A673 (cell line): ENCODE measurements at regions not wholly inside any gene's neighbourhood (a gene's known extent, or its start where the extent isn't known, plus 50 kb on each side); places are given as distances from the start of the nearest gene placed in this dataset.

Experiments
- BruUV-seq: library from RNA; stranded (reverse); fragments of 400-500 nt; replicated peaks from 2 replicates; lab custom pipeline; 2021; lab: Mats Ljungman, UMichigan
- CTCF ChIA-PET: fragments of 300-600 bp; sonication (Branson Sonifier 250); formaldehyde crosslinking; loops from one replicate; lab custom pipeline; 2022; ENCODE audit warnings: antibody characterized with exemption; lab: Charles Lee
- POLR2A ChIA-PET: fragments of 300-600 bp; sonication (Branson Sonifier 250); formaldehyde crosslinking; loops from one replicate; lab custom pipeline; 2022; ENCODE audit warnings: antibody characterized with exemption; ENCODE audit not compliant: low non-redundant PET; lab: Charles Lee
- DNase-seq: peaks from one replicate; pipeline ENCODE4 v3.0.0-alpha.2; 2015; ENCODE audit warnings: low spot score
- H3K27ac ChIP-seq: fragments of 200-600 bp; sonication (generic); 2 replicates; pipeline ENCODE4 v1.5.1; 2016; ENCODE audit warnings: mixed run types, low read depth, mild to moderate bottlenecking, mixed read lengths, antibody characterized with exemption, low read length; ENCODE audit not compliant: poor library complexity, severe bottlenecking
- H3K27me3 ChIP-seq: fragments of 200-600 bp; sonication (generic); replicated peaks from 2 replicates; pipeline ENCODE4 v1.6.1; 2017; ENCODE audit warnings: mixed run types, low read depth, mild to moderate bottlenecking, mixed read lengths, antibody characterized with exemption, low read length; ENCODE audit not compliant: insufficient read depth, poor library complexity
- H3K36me3 ChIP-seq: fragments of 200-600 bp; sonication (generic); 2 replicates; pipeline ENCODE4 v1.6.1; 2016; ENCODE audit warnings: mixed run types, mild to moderate bottlenecking, mixed read lengths, antibody characterized with exemption, low read length; ENCODE audit not compliant: insufficient read depth, poor library complexity, severe bottlenecking
- H3K4me1 ChIP-seq: fragments of 200-600 bp; sonication (generic); 2 replicates; pipeline ENCODE4 v1.6.1; 2017; ENCODE audit warnings: mixed run types, mild to moderate bottlenecking, mixed read lengths, antibody characterized with exemption, low read length; ENCODE audit not compliant: insufficient read depth, poor library complexity, severe bottlenecking
- H3K4me3 ChIP-seq: fragments of 200-600 bp; sonication (generic); 2 replicates; pipeline ENCODE4 v1.5.1; 2016; ENCODE audit warnings: low read depth, mixed run types, mild to moderate bottlenecking, mixed read lengths, low read length; ENCODE audit not compliant: poor library complexity, severe bottlenecking
- H3K9me3 ChIP-seq: fragments of 200-600 bp; sonication (generic); 2 replicates; pipeline ENCODE4 v1.6.1; 2016; ENCODE audit warnings: mixed run types, low read depth, mild to moderate bottlenecking, mixed read lengths, antibody characterized with exemption, low read length; ENCODE audit not compliant: poor library complexity, severe bottlenecking
- CTCF ChIP-seq: fragments of 300-800, 200-600 bp; sonication (generic); conservative IDR thresholded peaks from 2 replicates; pipeline ENCODE4 v1.5.1; 2017; ENCODE audit warnings: low read depth, mild to moderate bottlenecking, antibody characterized with exemption, low read length, moderate library complexity, mixed read lengths
- EZH2 ChIP-seq: fragments of 200-600 bp; sonication (generic); IDR thresholded peaks from 2 replicates; pipeline ENCODE4 v1.6.1; 2017; ENCODE audit warnings: borderline replicate concordance, low read depth, mild to moderate bottlenecking, mixed read lengths, antibody characterized with exemption, low read length; ENCODE audit not compliant: poor library complexity, severe bottlenecking
- intact Hi-C: fragments of 100-400 bp; cut with micrococcal nuclease; formaldehyde crosslinking; loops from one replicate; pipeline ENCODE4 v1.10.0; 2022; ENCODE audit not compliant: unreplicated experiment

- CTCF ChIA-PET: no interaction called here
Observed at GRCh38 chr3:30458376-30459171, 147.8 kb upstream of the TGFBR2 start.

GRCh38 chr3:30461311-30461710 is 145.1 kb upstream of the TGFBR2 start:
- no TSS peak for BruUV-seq
- intact Hi-C loops: no loop called here
- H3K9me3 ChIP-seq: no peaks in the 10 kb centered on the region
- no peak for DNase-seq
- no peak overlapping the region for H3K27ac ChIP-seq
- POLR2A ChIA-PET: no interaction called here
- no peak for TF ChIP-seq CTCF
- no peak for TF ChIP-seq EZH2
- no peaks in the 10 kb centered on the region for H3K27me3 ChIP-seq
- H3K4me1 ChIP-seq: no peaks in the 10 kb centered on the region
- H3K36me3 ChIP-seq: no peaks in the 10 kb centered on the region
- CTCF ChIA-PET: no interaction called here
- no peak overlapping the region for H3K4me3 ChIP-seq

More at GRCh38 chr3:30458376-30459171, 147.8 kb upstream of the TGFBR2 start:
- no peaks in the 10 kb centered on the region for H3K4me1 ChIP-seq
- DNase-seq: no peak
- intact Hi-C loops: no loop called here
- BruUV-seq: no TSS peak
- POLR2A ChIA-PET: no interaction called here
- no peaks in the 10 kb centered on the region for H3K36me3 ChIP-seq
- no peak for TF ChIP-seq EZH2
- no peak for TF ChIP-seq CTCF
- no peak overlapping the region for H3K4me3 ChIP-seq
- no peaks in the 10 kb centered on the region for H3K9me3 ChIP-seq
- no peak overlapping the region for H3K27ac ChIP-seq
- no peaks in the 10 kb centered on the region for H3K27me3 ChIP-seq

GRCh38 chr3:30462721-30463470 is 143.5 kb upstream of the TGFBR2 start:
- intact Hi-C loops: no loop called here
- no peak for DNase-seq
- ChIA-PET CTCF (no interaction called here), POLR2A (no interaction called here)
- Histone ChIP-seq H3K4me1 (no peaks in the 10 kb centered on the region), H3K27ac (no peak overlapping the region), H3K4me3 (no peak overlapping the region), H3K36me3 (no peaks in the 10 kb centered on the region), H3K27me3 (no peaks in the 10 kb centered on the region), H3K9me3 (no peaks in the 10 kb centered on the region)
- no peak for TF ChIP-seq CTCF
- no TSS peak for BruUV-seq
